Activated naive CD4-positive, alpha-beta T cell treated with anti-CD3 and anti-CD28 coated beads, Interleukin-2, amount 50 U/mL, for 72 hours (primary cell): ENCODE measurements at regions not wholly inside any gene's neighbourhood (a gene's known extent, or its start where the extent isn't known, plus 50 kb on each side); places are given as distances from the start of the nearest gene placed in this dataset.
"Not testable (repeated sequence)": the region's sequence is repeated elsewhere in the genome, so short reads cannot be mapped to it uniquely, and the experiment has no call there.

Experiments used
- ATAC-seq, 2 donors: fragments of 150-1000 bp; cut with Tn5 transposase; 2 replicates each; pipeline ENCODE4 v1.10.0; 2021; ENCODE audit warnings: mild to moderate bottlenecking in 2 of 2, moderate library complexity in 2 of 2
- DNase-seq, 2 donors: peaks; one replicate each; pipeline ENCODE4 v3.0.0; 2021 to 2022; ENCODE audit warnings: low spot score in 2 of 2
- H3K27ac Mint-ChIP-seq, 2 donors: one replicate each; pipeline ENCODE4 v1.8.0; 2022; ENCODE audit warnings: mild to moderate bottlenecking in 2 of 2, mixed read lengths in 2 of 2
- H3K36me3 Mint-ChIP-seq, 2 donors: one replicate each; pipeline ENCODE4 v1.8.0; 2022; ENCODE audit warnings: mixed read lengths in 2 of 2
- H3K9me3 Mint-ChIP-seq, 2 donors: one replicate each; pipeline ENCODE4 v1.8.0; 2022; ENCODE audit warnings: mixed read lengths in 2 of 2

DNA sequence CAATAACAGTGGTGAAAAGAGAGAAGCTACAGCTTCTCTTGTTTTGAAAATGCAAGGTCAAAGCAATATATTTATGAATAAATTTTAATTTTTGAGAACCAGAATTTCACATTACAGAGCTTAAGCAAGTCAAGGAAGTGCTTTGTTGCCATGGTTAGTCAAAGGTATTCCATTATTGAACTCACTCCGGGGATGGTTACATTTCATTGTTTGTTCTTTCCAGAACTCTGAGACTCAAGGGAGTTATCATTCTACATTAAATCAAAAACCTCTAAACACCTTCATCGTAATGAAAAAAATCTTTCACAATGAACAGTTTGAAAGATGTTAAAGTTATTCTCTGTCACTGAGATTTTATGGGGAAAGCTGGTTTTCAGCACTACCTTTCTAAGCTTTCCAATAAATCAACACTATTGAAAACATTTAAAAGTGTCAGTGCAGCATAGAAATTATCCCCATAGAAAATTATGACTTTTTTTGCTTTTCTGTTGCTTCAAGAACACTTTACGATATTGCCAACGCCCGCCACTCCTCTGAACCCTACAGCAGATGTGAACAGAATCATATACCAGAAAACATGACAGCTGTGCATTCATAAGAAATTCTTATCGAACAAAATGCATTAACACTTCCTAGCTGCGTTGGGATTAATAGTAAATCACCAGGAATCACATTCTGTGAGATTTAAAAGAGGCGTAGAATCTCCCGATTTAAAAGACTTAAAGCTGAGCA lies 83.0 kb downstream of the OTOL1 start:
- ATAC-seq (no peak), DNase-seq (no peak)
- Mint-ChIP-seq H3K27ac (no peak overlapping the region), H3K36me3 (no peaks in the 10 kb centered on the region), H3K9me3 (peaks cover 0 to 4% of the 10 kb centered on the region in 2 donors)

- Mint-ChIP-seq H3K36me3 (no peaks in the 10 kb centered on the region), H3K9me3 (peaks cover 0 to 5% of the 10 kb centered on the region in 2 donors), H3K27ac (no peak overlapping the region)
- ATAC-seq (no peak), DNase-seq (no peak)
Observed at GRCh38 chr3:161585922-161586321, 89.3 kb downstream of the OTOL1 start.

- DNase-seq (no peak), ATAC-seq (no peak)
- H3K27ac Mint-ChIP-seq = no peak overlapping the region
- H3K9me3 Mint-ChIP-seq = peaks cover 0 to 10% of the 10 kb centered on the region in 2 donors
- H3K36me3 Mint-ChIP-seq = peaks cover 0 to 6% of the 10 kb centered on the region in 2 donors
Observed at GRCh38 chr3:161586556-161587235, 90.1 kb downstream of the OTOL1 start.

GRCh38 chr3:161598639-161599038 lies 102.0 kb downstream of the OTOL1 start:
- no peak for DNase-seq
- Mint-ChIP-seq H3K27ac (no peak overlapping the region), H3K9me3 (no peaks in the 10 kb centered on the region), H3K36me3 (no peaks in the 10 kb centered on the region)
- ATAC-seq = no peak

- ATAC-seq (no peak), DNase-seq (no peak)
- Mint-ChIP-seq H3K27ac (no peak overlapping the region), H3K36me3 (no peaks in the 10 kb centered on the region), H3K9me3 (no peaks in the 10 kb centered on the region)
Observed at GRCh38 chr3:161599697-161600096, 103.1 kb downstream of the OTOL1 start.

- ATAC-seq = no peak
- Mint-ChIP-seq H3K36me3 (no peaks in the 10 kb centered on the region), H3K9me3 (no peaks in the 10 kb centered on the region), H3K27ac (no peak overlapping the region)
- DNase-seq = no peak
Observed at GRCh38 chr3:161600173-161600572, 103.6 kb downstream of the OTOL1 start.

DNA sequence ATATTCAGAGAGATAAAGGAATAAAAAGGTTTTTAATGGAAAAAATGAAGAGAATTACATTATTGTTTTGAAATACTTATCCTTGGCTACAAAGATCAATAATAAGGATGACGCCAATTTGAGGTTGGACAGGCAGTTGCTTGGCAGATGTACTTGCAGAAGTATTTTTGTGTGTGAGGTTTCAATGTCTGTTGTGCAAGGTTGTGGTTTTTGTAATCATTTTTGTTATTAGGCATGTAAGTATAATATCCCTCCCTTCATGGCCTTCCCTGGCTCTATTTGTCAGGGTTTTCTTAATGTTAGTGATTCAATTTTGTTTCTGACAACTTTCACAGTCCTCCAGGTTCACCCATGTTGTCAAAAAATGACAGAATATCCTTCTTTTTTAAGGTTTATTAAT lies 105.9 kb downstream of the OTOL1 start:
- ATAC-seq (no peak), DNase-seq (no peak)
- H3K9me3 Mint-ChIP-seq = no peaks in the 10 kb centered on the region
- no peak overlapping the region for H3K27ac Mint-ChIP-seq
- no peaks in the 10 kb centered on the region for H3K36me3 Mint-ChIP-seq

- no peak for DNase-seq
- ATAC-seq = no peak
- H3K9me3 Mint-ChIP-seq = no peaks in the 10 kb centered on the region
- no peaks in the 10 kb centered on the region for H3K36me3 Mint-ChIP-seq
- H3K27ac Mint-ChIP-seq = no peak overlapping the region
Observed at GRCh38 chr3:161602918-161603317, 106.3 kb downstream of the OTOL1 start.

DNA sequence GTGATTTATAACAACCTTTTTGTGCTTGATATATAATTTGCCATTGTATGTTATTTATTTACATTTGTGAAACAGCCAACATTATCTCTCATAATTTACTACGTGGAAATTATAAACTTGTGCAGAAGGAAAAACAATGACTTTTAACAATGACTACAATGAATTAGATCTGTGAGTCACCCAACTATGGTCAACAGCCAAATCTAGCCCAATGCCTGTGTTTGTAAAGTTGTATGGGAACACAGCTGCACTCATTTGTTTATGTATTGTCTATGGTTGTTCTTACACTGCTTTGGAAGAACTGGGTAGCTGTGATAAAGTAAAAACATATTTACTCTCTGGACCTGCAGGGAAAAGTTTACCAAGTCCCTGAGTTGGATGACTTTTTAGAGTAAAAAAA lies 110.4 kb downstream of the OTOL1 start:
- H3K27ac Mint-ChIP-seq = no peak overlapping the region
- DNase-seq = no peak
- ATAC-seq = no peak
- peaks cover 0 to 8% of the 10 kb centered on the region in 2 donors for H3K9me3 Mint-ChIP-seq
- H3K36me3 Mint-ChIP-seq = peaks cover 0 to under 1% of the 10 kb centered on the region in 2 donors

DNA sequence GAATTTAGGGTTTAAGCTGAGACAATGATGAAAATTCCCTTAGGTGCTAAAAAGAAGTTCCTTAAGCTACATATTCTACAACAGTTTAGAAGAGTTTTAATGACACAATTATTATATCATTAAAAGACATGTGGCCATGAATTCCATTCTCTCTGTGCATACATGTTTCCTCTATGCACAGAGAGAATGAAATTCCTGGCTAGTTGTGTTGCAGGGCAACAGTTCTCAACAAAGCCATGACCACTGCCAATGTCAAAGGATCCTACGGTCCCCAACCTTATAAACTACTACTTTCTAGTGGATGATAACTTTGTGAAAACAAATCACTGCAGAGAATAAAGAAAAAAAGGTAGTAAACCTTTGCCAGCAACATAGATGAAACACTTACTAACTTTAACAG lies 122.7 kb downstream of the OTOL1 start:
- H3K36me3 Mint-ChIP-seq = no peaks in the 10 kb centered on the region
- peaks cover 6% of the 10 kb centered on the region in 2 donors for H3K9me3 Mint-ChIP-seq
- DNase-seq (no peak), ATAC-seq (no peak)
- no peak overlapping the region for H3K27ac Mint-ChIP-seq

- ATAC-seq = no peak
- Mint-ChIP-seq H3K36me3 (no peaks in the 10 kb centered on the region), H3K9me3 (peaks cover 0 to 13% of the 10 kb centered on the region in 2 donors), H3K27ac (no peak overlapping the region)
- no peak for DNase-seq
Observed at GRCh38 chr3:161630794-161631193, 134.2 kb downstream of the OTOL1 start.

- H3K27ac Mint-ChIP-seq = no peak overlapping the region
- peaks cover 0 to 13% of the 10 kb centered on the region in 2 donors for H3K9me3 Mint-ChIP-seq
- no peaks in the 10 kb centered on the region for H3K36me3 Mint-ChIP-seq
- DNase-seq (no peak), ATAC-seq (no peak)
Observed at GRCh38 chr3:161631536-161631935, 134.9 kb downstream of the OTOL1 start.

GRCh38 chr3:161637559-161637958 lies 141.0 kb downstream of the OTOL1 start:
- no peak overlapping the region for H3K27ac Mint-ChIP-seq
- no peak for DNase-seq
- no peak for ATAC-seq
- H3K9me3 Mint-ChIP-seq = peaks cover under 1 to 6% of the 10 kb centered on the region in 2 donors
- H3K36me3 Mint-ChIP-seq = no peaks in the 10 kb centered on the region

GRCh38 chr3:161639095-161639494 lies 142.5 kb downstream of the OTOL1 start:
- H3K27ac Mint-ChIP-seq, H3K36me3 Mint-ChIP-seq, DNase-seq, H3K9me3 Mint-ChIP-seq, ATAC-seq: not testable (repeated sequence)

GRCh38 chr3:161640181-161640580 lies 143.6 kb downstream of the OTOL1 start:
- H3K27ac Mint-ChIP-seq = no peak overlapping the region
- no peak for DNase-seq
- no peak for ATAC-seq
- H3K9me3 Mint-ChIP-seq = peaks cover 5 to 6% of the 10 kb centered on the region in 2 donors
- H3K36me3 Mint-ChIP-seq = no peaks in the 10 kb centered on the region

GRCh38 chr3:161641287-161641686 lies 144.7 kb downstream of the OTOL1 start:
- H3K27ac Mint-ChIP-seq = no peak overlapping the region
- no peak for ATAC-seq
- no peak for DNase-seq
- peaks cover 0 to 5% of the 10 kb centered on the region in 2 donors for H3K9me3 Mint-ChIP-seq
- H3K36me3 Mint-ChIP-seq = no peaks in the 10 kb centered on the region

DNA sequence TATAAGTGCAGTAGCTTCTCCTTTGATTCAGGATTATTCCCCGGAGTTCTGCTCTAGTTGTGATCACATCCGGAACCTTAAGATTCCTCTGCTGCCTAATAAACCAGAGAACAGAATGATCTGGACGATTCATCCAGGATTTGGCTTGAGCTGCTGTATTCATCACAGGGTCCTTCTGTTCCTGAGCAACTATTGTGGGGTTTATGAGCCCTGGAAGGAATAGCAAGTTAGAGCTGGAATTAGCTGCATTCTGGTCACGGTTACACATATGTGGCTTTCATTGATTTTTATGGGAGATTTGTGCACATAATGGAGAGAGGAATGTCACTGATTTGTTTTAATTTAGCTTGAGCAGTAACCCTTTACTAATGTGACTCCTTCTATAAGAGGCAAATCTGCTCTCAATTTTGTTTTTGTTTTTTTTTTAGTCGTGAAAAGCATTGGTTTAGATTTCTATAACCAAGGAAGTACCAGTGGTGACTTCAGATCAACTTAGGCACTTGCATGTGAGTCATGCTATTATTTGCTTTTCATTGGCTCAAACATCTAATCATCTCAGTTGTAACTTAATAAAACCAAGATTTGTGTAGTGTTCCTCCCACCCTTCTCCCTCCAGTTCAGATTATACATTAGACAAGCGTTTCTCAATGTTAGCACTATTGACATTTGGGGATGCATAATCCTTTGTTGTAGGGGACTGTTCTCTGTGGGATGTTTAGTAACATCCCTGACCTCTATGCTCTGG lies 148.5 kb downstream of the OTOL1 start:
- ATAC-seq (no peak), DNase-seq (no peak)
- peaks cover 5 to 6% of the 10 kb centered on the region in 2 donors for H3K9me3 Mint-ChIP-seq
- no peaks in the 10 kb centered on the region for H3K36me3 Mint-ChIP-seq
- no peak overlapping the region for H3K27ac Mint-ChIP-seq
